H1 (cell line): ENCODE measurements at regions not wholly inside any gene's neighbourhood (a gene's known extent, or its start where the extent isn't known, plus 50 kb on each side); places are given as distances from the start of the nearest gene placed in this dataset.
A peak's percentile ranks its signal among the peaks of the same experiment; 100 is the strongest.

ENCODE experiments used
- CTCF ChIA-PET: fragments of 300-600 bp; sonication (Branson Sonifier 250); formaldehyde crosslinking; loops from one replicate; lab custom pipeline; 2021; ENCODE audit not compliant: partially characterized antibody; lab: Charles Lee
- POLR2A ChIA-PET: fragments of 300-600 bp; sonication (Branson Sonifier 250); formaldehyde crosslinking; loops from one replicate; lab custom pipeline; 2021; ENCODE audit warnings: inconsistent platforms; ENCODE audit not compliant: partially characterized antibody; lab: Charles Lee
- DNase-seq, 2 experiments: peaks; one replicate each; pipeline versions ENCODE4 v3.0.0 to v3.0.0-alpha.2; 2010 to 2022; ENCODE audit warnings: low spot score in 2 of 2, low read depth in 1 of 2, mixed read lengths in 1 of 2
- FAIRE-seq: peaks from 2 replicates; lab custom pipeline; 2011; peaks lifted over from hg19 to GRCh38; lab: Jason Lieb, UNC
- H2AFZ ChIP-seq: 2 replicates; pipeline ENCODE4 v1.8.1; 2012; ENCODE audit warnings: low read length, inconsistent platforms
- H2AK5ac ChIP-seq: 2 replicates; pipeline ENCODE4 v1.6.1; 2013; ENCODE audit warnings: low read depth, low read length
- H2BK120ac ChIP-seq: replicated peaks from 2 replicates; pipeline ENCODE3; 2013; ENCODE audit warnings: low read depth, low read length, inconsistent platforms
- H2BK12ac ChIP-seq: 2 replicates; pipeline ENCODE4 v1.6.1; 2013; ENCODE audit warnings: low read depth, low read length
- H2BK15ac ChIP-seq: 2 replicates; pipeline ENCODE4 v1.6.1; 2013; ENCODE audit warnings: low read length
- H2BK20ac ChIP-seq: 2 replicates; pipeline ENCODE4 v1.6.1; 2013; ENCODE audit warnings: low read length
- H2BK5ac ChIP-seq: 2 replicates; pipeline ENCODE4 v1.6.1; 2013; ENCODE audit warnings: low read depth, low read length
- H3K14ac ChIP-seq: 2 replicates; pipeline ENCODE4 v1.6.1; 2013; ENCODE audit warnings: inconsistent platforms; ENCODE audit not compliant: insufficient read length
- H3K18ac ChIP-seq: 2 replicates; pipeline ENCODE4 v1.6.1; 2013; ENCODE audit warnings: low read length; ENCODE audit errors: extremely low read depth
- H3K23ac ChIP-seq: 2 replicates; pipeline ENCODE4 v1.6.1; 2013; ENCODE audit warnings: inconsistent platforms; ENCODE audit not compliant: insufficient read length
- H3K23me2 ChIP-seq: 2 replicates; pipeline ENCODE4 v1.6.1; 2013; ENCODE audit warnings: low read depth, low read length
- H3K27ac ChIP-seq: 2 replicates; pipeline ENCODE4 v1.6.1; 2011; ENCODE audit warnings: low read depth, low read length, inconsistent platforms
- H3K27me3 ChIP-seq, 4 experiments: replicated peaks in 1 of 4; 1 replicate in 1 of 4; 2 replicates in 3 of 4; pipeline versions ENCODE4 v1.6.1 to v1.8.1; 2011 to 2013; ENCODE audit warnings: low read length in 3 of 4, mild to moderate bottlenecking in 3 of 4, inconsistent platforms in 2 of 4, mixed read lengths in 2 of 4, moderate library complexity in 1 of 4; ENCODE audit not compliant: control insufficient read depth in 3 of 4, insufficient read depth in 3 of 4; ENCODE audit errors: extremely low read depth in 1 of 4
- H3K36me3 ChIP-seq, 4 experiments: 2 replicates each; pipeline versions ENCODE4 v1.6.1 to v1.8.1; 2011 to 2013; ENCODE audit warnings: mild to moderate bottlenecking in 4 of 4, low read length in 3 of 4, moderate library complexity in 2 of 4, control low read depth in 1 of 4, inconsistent platforms in 1 of 4; ENCODE audit not compliant: insufficient read depth in 4 of 4, control insufficient read depth in 2 of 4
- H3K4ac ChIP-seq: replicated peaks from 2 replicates; pipeline ENCODE3; 2013; ENCODE audit warnings: low read length, low read depth, mixed read lengths, inconsistent platforms; ENCODE audit not compliant: insufficient read length
- H3K4me1 ChIP-seq, 4 experiments: replicated peaks in 1 of 4; 1 replicate in 1 of 4; 2 replicates in 3 of 4; pipeline versions ENCODE4 v1.6.1 to v1.8.1; 2011 to 2013; ENCODE audit warnings: low read length in 3 of 4, inconsistent platforms in 2 of 4, mixed read lengths in 1 of 4; ENCODE audit not compliant: insufficient read depth in 4 of 4, control insufficient read depth in 3 of 4
- H3K4me2 ChIP-seq, 2 experiments: 2 replicates each; pipeline versions ENCODE4 v1.6.1 to v1.8.1; 2011 to 2013; ENCODE audit warnings: low read depth in 2 of 2, low read length in 2 of 2, control low read depth in 1 of 2, inconsistent platforms in 1 of 2, mild to moderate bottlenecking in 1 of 2; ENCODE audit not compliant: insufficient read depth in 1 of 2
- H3K4me3 ChIP-seq, 4 experiments: fragments of 200-600, 300-600 bp in 1 of 4; sonication (generic), shearing (Covaris generic), sonication (Bioruptor Twin) in 1 of 4; 2 replicates each; pipeline versions ENCODE4 v1.5.1 to v1.8.1; 2011 to 2016; ENCODE audit warnings: low read length in 4 of 4, low read depth in 3 of 4, control low read depth in 2 of 4, inconsistent platforms in 2 of 4, mild to moderate bottlenecking in 2 of 4, mixed read lengths in 1 of 4, moderate library complexity in 1 of 4; ENCODE audit not compliant: insufficient read depth in 2 of 4; ENCODE audit errors: extremely low read depth in 1 of 4
- H3K56ac ChIP-seq: replicated peaks from 2 replicates; pipeline ENCODE3; 2013; ENCODE audit warnings: low read depth, mild to moderate bottlenecking, mixed read lengths, low read length, inconsistent platforms; ENCODE audit not compliant: insufficient read length
- H3K79me1 ChIP-seq: 2 replicates; pipeline ENCODE4 v1.6.1; 2013; ENCODE audit warnings: low read depth, low read length, control low read depth
- H3K79me2 ChIP-seq, 2 experiments: 2 replicates each; pipeline versions ENCODE4 v1.6.1 to v1.8.1; 2012 to 2013; ENCODE audit warnings: low read length in 2 of 2, mild to moderate bottlenecking in 2 of 2, inconsistent platforms in 1 of 2; ENCODE audit not compliant: insufficient read depth in 2 of 2, control insufficient read depth in 1 of 2
- H3K9ac ChIP-seq, 4 experiments: replicated peaks in 1 of 4; 1 replicate in 1 of 4; 2 replicates in 3 of 4; pipeline versions ENCODE4 v1.6.1 to v1.8.1; 2011 to 2013; ENCODE audit warnings: low read depth in 3 of 4, low read length in 3 of 4, control low read depth in 2 of 4, mild to moderate bottlenecking in 2 of 4, moderate library complexity in 2 of 4, inconsistent platforms in 1 of 4; ENCODE audit errors: extremely low read depth in 1 of 4
- H3K9me3 ChIP-seq, 2 experiments: 2 replicates each; pipeline versions ENCODE4 v1.6.1 to v1.8.1; 2012 to 2013; ENCODE audit warnings: mild to moderate bottlenecking in 2 of 2, moderate library complexity in 2 of 2, control low read depth in 1 of 2, inconsistent platforms in 1 of 2, low read depth in 1 of 2, low read length in 1 of 2, mixed read lengths in 1 of 2; ENCODE audit not compliant: insufficient read depth in 2 of 2
- H4K20me1 ChIP-seq, 2 experiments: replicated peaks in 1 of 2; 2 replicates each; pipeline versions ENCODE3 to v1.8.1; 2011 to 2013; ENCODE audit warnings: inconsistent platforms in 2 of 2, low read length in 2 of 2, mild to moderate bottlenecking in 1 of 2; ENCODE audit not compliant: insufficient read depth in 2 of 2, control insufficient read depth in 1 of 2
- H4K5ac ChIP-seq: 2 replicates; pipeline ENCODE4 v1.6.1; 2013; ENCODE audit warnings: low read length, low read depth, mixed read lengths, inconsistent platforms; ENCODE audit not compliant: insufficient read length
- H4K8ac ChIP-seq: 2 replicates; pipeline ENCODE4 v1.8.0; 2013; ENCODE audit warnings: mild to moderate bottlenecking, moderate library complexity, low read length, inconsistent platforms; ENCODE audit not compliant: insufficient read depth; ENCODE audit errors: extremely low read depth
- H4K91ac ChIP-seq: replicated peaks from 2 replicates; pipeline ENCODE3; 2013; ENCODE audit warnings: low read length, mixed read lengths, inconsistent platforms; ENCODE audit not compliant: insufficient read length
- JUND ChIP-seq: IDR thresholded peaks from 2 replicates; pipeline ENCODE4 v1.6.1; 2011; ENCODE audit warnings: mild to moderate bottlenecking, improper control_type of control experiment, low read length
- KDM1A ChIP-seq: fragments of 200-600, 300-600 bp; sonication (generic); IDR thresholded peaks from 2 replicates; pipeline ENCODE4 v1.7.1; 2016; ENCODE audit warnings: mild to moderate bottlenecking, low read length, borderline replicate concordance
- RAD21 ChIP-seq, 2 experiments: IDR thresholded peaks in 1 of 2; conservative IDR thresholded peaks in 1 of 2; 2 replicates each; pipeline ENCODE4 v1.6.1; 2011; ENCODE audit warnings: low read depth in 2 of 2, low read length in 2 of 2, improper control_type of control experiment in 1 of 2, inconsistent platforms in 1 of 2, mild to moderate bottlenecking in 1 of 2, moderate library complexity in 1 of 2
- SUZ12 ChIP-seq: fragments of 200-600 bp; sonication (generic); IDR thresholded peaks from 2 replicates; pipeline ENCODE4 v1.6.1; 2012; ENCODE audit warnings: mild to moderate bottlenecking, inconsistent platforms, low read length, moderate library complexity, mixed read lengths
- WGBS, 2 experiments: shearing (Covaris generic) in 1 of 2; methylation state at CpG; one replicate each; pipeline versions ENCODE4 v1.1.6 to v1.1.7; 2013 to 2015; ENCODE audit warnings: low lambda C conversion rate in 2 of 2, mixed read lengths in 2 of 2, inconsistent platforms in 1 of 2, low coverage in 1 of 2, missing lambda C conversion rate in 1 of 2; ENCODE audit not compliant: insufficient replicate concordance in 2 of 2, insufficient coverage in 1 of 2, insufficient read length in 1 of 2; ENCODE audit errors: extremely low coverage in 1 of 2, missing lambda C conversion rate in 1 of 2; 5-methylcytosine and 5-hydroxymethylcytosine counted together
- TF ChIP-seq, protein P1 (sequence below), 3 experiments: IDR thresholded peaks; 1 replicate in 2 of 3; 2 replicates in 1 of 3; pipeline versions ENCODE4 v1.5.1 to v1.6.1; 2011; ENCODE audit warnings: low read length in 3 of 3, mild to moderate bottlenecking in 3 of 3, inconsistent platforms in 2 of 3, low read depth in 1 of 3, moderate library complexity in 1 of 3; ENCODE audit not compliant: insufficient read depth in 1 of 3; ENCODE audit errors: control extremely low read depth in 1 of 3

DNA sequence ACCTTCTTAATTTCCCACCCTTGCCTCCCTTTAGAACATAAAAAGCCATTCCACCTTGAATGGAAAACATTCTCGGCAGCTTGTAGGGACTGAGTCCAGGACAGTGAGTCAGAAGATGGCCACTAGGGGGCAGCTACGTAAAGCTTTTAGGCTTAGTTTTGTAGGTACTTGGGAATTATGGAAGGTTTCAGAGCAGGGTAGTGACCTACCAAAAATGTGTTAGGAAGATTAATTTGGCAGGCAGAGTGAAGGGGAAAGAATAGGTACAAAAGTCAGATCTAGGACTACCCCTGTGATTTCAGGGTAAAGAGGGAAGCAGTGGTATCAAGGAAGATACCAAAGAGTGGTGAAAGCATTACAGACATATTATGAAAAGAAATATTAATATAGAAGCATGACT, 198.4 kb downstream of the NDFIP2 start:
- Histone ChIP-seq H3K4me1 (no peaks in the 10 kb centered on the region), H4K8ac (no peak overlapping the region), H4K91ac (no peak overlapping the region), H3K14ac (no peak overlapping the region), H3K4ac (no peak overlapping the region), H2AFZ (no peak overlapping the region), H3K36me3 (no peaks in the 10 kb centered on the region), H2BK120ac (no peak overlapping the region), H3K4me2 (no peak overlapping the region), H3K23ac (no peak overlapping the region), H3K18ac (no peak overlapping the region), H2BK15ac (no peak overlapping the region), H3K9me3 (no peaks in the 10 kb centered on the region), H3K27me3 (no peaks in the 10 kb centered on the region), H3K79me2 (no peaks in the 10 kb centered on the region), H2BK20ac (no peak overlapping the region), H3K9ac (no peak overlapping the region), H3K79me1 (no peaks in the 10 kb centered on the region), H4K5ac (no peak overlapping the region), H2BK5ac (no peak overlapping the region), H3K27ac (no peak overlapping the region), H4K20me1 (no peaks in the 10 kb centered on the region), H3K56ac (no peak overlapping the region), H2AK5ac (no peak overlapping the region), H3K4me3 (no peak overlapping the region), H3K23me2 (no peaks in the 10 kb centered on the region), H2BK12ac (no peak overlapping the region)
- 29% methylated on average over 2 of the region's 2 CpGs; no CpG with 5 or more reads in 1 of the 2 experiments for WGBS, 2 experiments
- ChIA-PET POLR2A (no interaction called here), CTCF (interaction anchor here (0.6 to 3.2 kb wide), 33 partner anchors 8 to 732 kb away, joined by 3 to 32 read pairs (median 4); no protein-coding TSS in a partner anchor)
- peak; percentile 21 to 77 for DNase-seq
- peak; percentile 85 for FAIRE-seq
- peak; percentile 19; the same call in 1 of the 2 replicates for TF ChIP-seq JUND
- no peak for TF ChIP-seq SUZ12
- peak; percentile 93 to 94 for TF ChIP-seq RAD21 (IDR thresholded peaks at IDR 0.05 in 1 of 2, conservative IDR thresholded peaks at IDR 0.05 in 1 of 2; ENCODE audit: low read depth in 2 of 2, low read length in 2 of 2)
- TF ChIP-seq KDM1A = peak; percentile 90
- TF ChIP-seq, protein P1, sequence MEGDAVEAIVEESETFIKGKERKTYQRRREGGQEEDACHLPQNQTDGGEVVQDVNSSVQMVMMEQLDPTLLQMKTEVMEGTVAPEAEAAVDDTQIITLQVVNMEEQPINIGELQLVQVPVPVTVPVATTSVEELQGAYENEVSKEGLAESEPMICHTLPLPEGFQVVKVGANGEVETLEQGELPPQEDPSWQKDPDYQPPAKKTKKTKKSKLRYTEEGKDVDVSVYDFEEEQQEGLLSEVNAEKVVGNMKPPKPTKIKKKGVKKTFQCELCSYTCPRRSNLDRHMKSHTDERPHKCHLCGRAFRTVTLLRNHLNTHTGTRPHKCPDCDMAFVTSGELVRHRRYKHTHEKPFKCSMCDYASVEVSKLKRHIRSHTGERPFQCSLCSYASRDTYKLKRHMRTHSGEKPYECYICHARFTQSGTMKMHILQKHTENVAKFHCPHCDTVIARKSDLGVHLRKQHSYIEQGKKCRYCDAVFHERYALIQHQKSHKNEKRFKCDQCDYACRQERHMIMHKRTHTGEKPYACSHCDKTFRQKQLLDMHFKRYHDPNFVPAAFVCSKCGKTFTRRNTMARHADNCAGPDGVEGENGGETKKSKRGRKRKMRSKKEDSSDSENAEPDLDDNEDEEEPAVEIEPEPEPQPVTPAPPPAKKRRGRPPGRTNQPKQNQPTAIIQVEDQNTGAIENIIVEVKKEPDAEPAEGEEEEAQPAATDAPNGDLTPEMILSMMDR (IDR thresholded peaks at IDR 0.05; ENCODE audit: control extremely low read depth in 1 of 3, insufficient read depth in 1 of 3, low read depth in 1 of 3, low read length in 3 of 3) = peak; percentile 58 to 89 (median 65)
